ENCODE measurements at regions not wholly inside any gene's neighbourhood (a gene's known extent, or its start where the extent isn't known, plus 50 kb on each side); places are given as distances from the start of the nearest gene placed in this dataset.

- no peak for DNase-seq (ENCODE audit: extremely low spot score, unreplicated experiment)
- Mint-ChIP-seq H3K27ac (no peak overlapping the region), H3K4me1 (ENCODE audit: unreplicated experiment) (no peaks in the 10 kb centered on the region), H3K9me3 (peaks cover 4% of the 10 kb centered on the region), H3K4me3 (no peak overlapping the region), H3K36me3 (no peaks in the 10 kb centered on the region), H3K27me3 (no peaks in the 10 kb centered on the region)
- TF ChIP-seq, protein P1, sequence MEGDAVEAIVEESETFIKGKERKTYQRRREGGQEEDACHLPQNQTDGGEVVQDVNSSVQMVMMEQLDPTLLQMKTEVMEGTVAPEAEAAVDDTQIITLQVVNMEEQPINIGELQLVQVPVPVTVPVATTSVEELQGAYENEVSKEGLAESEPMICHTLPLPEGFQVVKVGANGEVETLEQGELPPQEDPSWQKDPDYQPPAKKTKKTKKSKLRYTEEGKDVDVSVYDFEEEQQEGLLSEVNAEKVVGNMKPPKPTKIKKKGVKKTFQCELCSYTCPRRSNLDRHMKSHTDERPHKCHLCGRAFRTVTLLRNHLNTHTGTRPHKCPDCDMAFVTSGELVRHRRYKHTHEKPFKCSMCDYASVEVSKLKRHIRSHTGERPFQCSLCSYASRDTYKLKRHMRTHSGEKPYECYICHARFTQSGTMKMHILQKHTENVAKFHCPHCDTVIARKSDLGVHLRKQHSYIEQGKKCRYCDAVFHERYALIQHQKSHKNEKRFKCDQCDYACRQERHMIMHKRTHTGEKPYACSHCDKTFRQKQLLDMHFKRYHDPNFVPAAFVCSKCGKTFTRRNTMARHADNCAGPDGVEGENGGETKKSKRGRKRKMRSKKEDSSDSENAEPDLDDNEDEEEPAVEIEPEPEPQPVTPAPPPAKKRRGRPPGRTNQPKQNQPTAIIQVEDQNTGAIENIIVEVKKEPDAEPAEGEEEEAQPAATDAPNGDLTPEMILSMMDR (conservative IDR thresholded peaks at IDR 0.05): no peak
Observed at GRCh38 chr17:22443061-22443460, 750.7 kb downstream of the KCNJ18 start.

DNA sequence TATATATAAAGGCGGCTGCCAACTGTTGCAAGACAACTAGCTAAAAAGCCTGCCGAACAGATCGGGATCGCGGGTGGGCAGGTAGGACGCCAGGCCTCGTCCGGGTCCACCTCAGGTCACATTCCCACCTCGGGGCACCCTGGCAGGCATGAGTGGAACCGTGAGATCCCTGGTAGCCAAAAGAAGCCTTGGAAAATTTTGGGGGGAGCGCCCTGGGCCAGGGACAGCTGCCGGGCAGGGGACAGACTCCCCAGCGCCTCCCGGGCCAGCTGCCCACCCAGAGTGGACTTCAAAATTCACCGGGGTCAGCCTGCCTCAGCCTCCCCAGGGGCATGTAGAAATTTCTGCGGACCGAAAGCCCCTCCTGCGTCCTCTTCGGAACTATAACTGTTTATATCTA lies 760.9 kb downstream of the KCNJ18 start:
- Mint-ChIP-seq H3K4me3 (no peak overlapping the region), H3K27ac (no peak overlapping the region), H3K27me3 (no peaks in the 10 kb centered on the region), H3K4me1 (ENCODE audit: unreplicated experiment) (no peaks in the 10 kb centered on the region), H3K9me3 (peaks cover 7% of the 10 kb centered on the region), H3K36me3 (no peaks in the 10 kb centered on the region)
- no peak for DNase-seq (ENCODE audit: extremely low spot score, unreplicated experiment)
- TF ChIP-seq, protein P1 (conservative IDR thresholded peaks at IDR 0.05): no peak

DNA sequence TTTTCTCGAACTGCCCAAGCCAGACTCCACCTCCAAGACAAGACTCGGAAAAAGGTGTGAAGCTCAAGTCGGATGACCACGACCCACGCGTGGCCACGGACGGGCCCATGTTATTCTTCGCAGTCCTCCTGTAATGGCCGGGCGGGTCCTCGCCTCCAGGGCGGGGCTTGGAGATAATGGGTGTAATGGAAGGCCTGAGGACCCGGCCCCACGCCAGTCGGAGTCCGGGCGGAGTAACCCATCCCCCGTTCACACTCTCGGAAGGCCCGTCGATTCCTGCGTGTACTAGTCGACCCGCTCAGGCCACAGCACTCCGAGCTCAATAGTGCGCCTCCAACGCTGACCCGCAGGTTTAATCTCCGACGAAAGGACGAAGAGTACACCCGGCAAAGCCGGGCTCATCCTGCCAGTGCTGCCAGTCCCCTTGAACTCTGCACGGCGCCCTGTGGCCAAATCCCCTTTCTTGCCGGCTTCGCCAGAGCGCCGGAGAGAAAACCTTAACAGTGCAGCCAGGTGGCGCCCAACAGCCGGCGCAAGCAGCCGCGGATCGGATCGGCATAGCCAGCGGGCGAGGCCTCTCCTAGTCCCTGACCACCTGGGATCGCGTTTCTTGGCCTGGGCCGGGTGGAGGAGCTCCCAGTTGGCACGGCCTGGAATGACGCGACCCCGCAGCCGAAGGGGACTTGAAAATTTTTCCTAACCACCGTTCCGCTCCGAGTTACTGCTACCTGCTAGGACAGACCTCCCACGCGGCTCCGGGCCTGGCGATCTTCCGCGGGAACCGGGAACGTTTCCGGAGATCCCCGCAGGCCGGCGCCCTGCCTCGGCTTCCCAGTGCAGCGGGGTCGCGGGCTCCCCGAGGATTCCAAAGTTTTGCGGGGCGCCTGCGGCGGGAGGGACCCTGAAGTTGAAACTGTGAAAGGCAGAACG lies 762.0 kb downstream of the KCNJ18 start:
- no peak overlapping the region for H3K27ac Mint-ChIP-seq
- no peaks in the 10 kb centered on the region for H3K4me1 Mint-ChIP-seq (ENCODE audit: unreplicated experiment)
- peaks cover 4% of the 10 kb centered on the region for H3K9me3 Mint-ChIP-seq
- no peak overlapping the region for H3K4me3 Mint-ChIP-seq
- DNase-seq (ENCODE audit: extremely low spot score, unreplicated experiment): no peak
- TF ChIP-seq, protein P1 (conservative IDR thresholded peaks at IDR 0.05): no peak
- no peaks in the 10 kb centered on the region for H3K27me3 Mint-ChIP-seq
- H3K36me3 Mint-ChIP-seq: no peaks in the 10 kb centered on the region

- no peak for DNase-seq (ENCODE audit: extremely low spot score, unreplicated experiment)
- Mint-ChIP-seq H3K27ac (no peak overlapping the region), H3K4me1 (ENCODE audit: unreplicated experiment) (no peaks in the 10 kb centered on the region), H3K36me3 (no peaks in the 10 kb centered on the region), H3K4me3 (no peak overlapping the region), H3K9me3 (peaks cover 11% of the 10 kb centered on the region), H3K27me3 (no peaks in the 10 kb centered on the region)
- TF ChIP-seq, protein P1 (conservative IDR thresholded peaks at IDR 0.05): no peak
Observed at GRCh38 chr17:22459331-22459952, 767.1 kb downstream of the KCNJ18 start.

DNA sequence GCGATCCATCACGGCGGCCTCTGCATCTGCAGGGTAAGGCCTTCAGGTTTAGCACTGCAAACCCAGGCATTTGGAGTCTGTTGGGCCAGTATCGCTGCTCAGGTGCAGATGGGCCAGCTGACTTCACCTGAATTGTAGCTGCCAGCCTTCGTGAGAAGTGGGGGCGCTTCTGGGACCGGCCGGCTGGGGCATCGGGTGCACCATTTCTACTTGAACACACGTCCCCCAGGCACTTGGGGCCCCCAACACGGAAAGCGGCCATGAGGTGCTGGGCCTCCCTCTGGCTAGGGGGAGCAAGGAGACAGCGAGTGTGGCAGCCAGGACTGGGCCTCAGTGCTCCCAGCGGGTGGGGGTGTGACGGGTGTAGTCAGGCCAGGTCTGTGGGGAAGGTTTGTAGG lies 767.6 kb downstream of the KCNJ18 start:
- Mint-ChIP-seq H3K4me1 (ENCODE audit: unreplicated experiment) (no peaks in the 10 kb centered on the region), H3K9me3 (peaks cover 11% of the 10 kb centered on the region), H3K4me3 (no peak overlapping the region), H3K27ac (no peak overlapping the region), H3K27me3 (no peaks in the 10 kb centered on the region), H3K36me3 (no peaks in the 10 kb centered on the region)
- TF ChIP-seq, protein P1 (conservative IDR thresholded peaks at IDR 0.05): no peak
- DNase-seq (ENCODE audit: extremely low spot score, unreplicated experiment): no peak

Measured in type B pancreatic cell (in vitro differentiated cells).